Activated T-cell treated with anti-CD3 and anti-CD28 coated beads, Interleukin-2, amount 50 U/mL, for 24 hours (primary cell): ENCODE measurements at regions not wholly inside any gene's neighbourhood (a gene's known extent, or its start where the extent isn't known, plus 50 kb on each side); places are given as distances from the start of the nearest gene placed in this dataset.
"Not testable (repeated sequence)": the region's sequence is repeated elsewhere in the genome, so short reads cannot be mapped to it uniquely, and the experiment has no call there.

Source experiments
- DNase-seq: peaks from one replicate; pipeline ENCODE4 v3.0.0-alpha.2; 2020
- H3K27ac Mint-ChIP-seq: 2 replicates; pipeline ENCODE4 v1.8.0; 2020; ENCODE audit warnings: mild to moderate bottlenecking, mixed read lengths
- H3K27me3 Mint-ChIP-seq: 2 replicates; pipeline ENCODE4 v1.8.0; 2020; ENCODE audit warnings: mixed read lengths
- H3K36me3 Mint-ChIP-seq: 2 replicates; pipeline ENCODE4 v1.8.0; 2020; ENCODE audit warnings: low read depth, mixed read lengths
- H3K4me1 Mint-ChIP-seq: 2 replicates; pipeline ENCODE4 v1.8.0; 2020; ENCODE audit warnings: low read depth, mixed read lengths
- H3K4me3 Mint-ChIP-seq: 2 replicates; pipeline ENCODE4 v1.8.0; 2020; ENCODE audit warnings: mild to moderate bottlenecking, moderate library complexity, mixed read lengths
- H3K9me3 Mint-ChIP-seq: 2 replicates; pipeline ENCODE4 v1.8.0; 2020; ENCODE audit warnings: mixed read lengths

DNA sequence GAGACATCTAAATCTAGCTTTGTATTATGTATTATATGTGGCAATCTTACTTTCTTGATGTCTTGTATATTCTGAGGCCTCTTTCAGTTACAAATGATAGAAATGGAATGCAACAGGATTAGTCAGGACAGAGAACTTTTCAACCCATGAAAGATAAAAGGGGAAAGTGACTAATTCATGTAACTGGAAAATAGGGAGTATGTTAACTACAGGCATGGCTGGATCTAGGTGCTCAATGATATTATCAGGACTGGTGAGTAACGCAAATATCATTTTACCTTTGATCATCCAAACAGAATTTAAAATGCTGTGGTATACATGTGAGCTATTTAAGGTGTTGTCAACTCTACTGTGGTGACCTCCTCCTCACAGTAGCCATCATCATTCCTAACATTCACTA is 215.7 kb upstream of the GLRA1 start:
- H3K27me3 Mint-ChIP-seq = no peaks in the 10 kb centered on the region
- H3K27ac Mint-ChIP-seq = no peak overlapping the region
- H3K36me3 Mint-ChIP-seq = no peaks in the 10 kb centered on the region
- no peak overlapping the region for H3K4me3 Mint-ChIP-seq
- DNase-seq = no peak
- no peaks in the 10 kb centered on the region for H3K4me1 Mint-ChIP-seq
- no peaks in the 10 kb centered on the region for H3K9me3 Mint-ChIP-seq

DNA sequence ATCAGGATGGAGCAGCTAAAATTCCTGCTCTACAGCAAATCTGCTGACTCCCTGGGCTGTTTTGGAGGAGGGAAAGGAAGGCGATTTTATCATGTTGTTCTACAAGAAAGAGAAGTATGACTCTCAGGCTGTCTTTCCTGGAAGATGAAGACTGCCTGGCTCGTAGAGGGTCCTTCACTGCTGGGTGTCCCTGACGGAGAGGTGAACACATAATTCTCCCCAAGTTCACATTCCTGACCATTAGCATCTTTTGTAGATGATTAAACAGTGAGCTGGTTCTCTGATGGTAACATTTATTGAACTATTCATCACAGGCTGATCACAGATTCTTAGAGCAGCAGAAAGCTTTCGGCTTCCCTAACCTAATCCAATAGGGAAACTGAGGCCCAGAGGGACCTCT is 212.4 kb upstream of the GLRA1 start:
- no peaks in the 10 kb centered on the region for H3K4me1 Mint-ChIP-seq
- no peaks in the 10 kb centered on the region for H3K27me3 Mint-ChIP-seq
- no peaks in the 10 kb centered on the region for H3K36me3 Mint-ChIP-seq
- H3K9me3 Mint-ChIP-seq = no peaks in the 10 kb centered on the region
- no peak overlapping the region for H3K4me3 Mint-ChIP-seq
- H3K27ac Mint-ChIP-seq = no peak overlapping the region
- DNase-seq = no peak

DNA sequence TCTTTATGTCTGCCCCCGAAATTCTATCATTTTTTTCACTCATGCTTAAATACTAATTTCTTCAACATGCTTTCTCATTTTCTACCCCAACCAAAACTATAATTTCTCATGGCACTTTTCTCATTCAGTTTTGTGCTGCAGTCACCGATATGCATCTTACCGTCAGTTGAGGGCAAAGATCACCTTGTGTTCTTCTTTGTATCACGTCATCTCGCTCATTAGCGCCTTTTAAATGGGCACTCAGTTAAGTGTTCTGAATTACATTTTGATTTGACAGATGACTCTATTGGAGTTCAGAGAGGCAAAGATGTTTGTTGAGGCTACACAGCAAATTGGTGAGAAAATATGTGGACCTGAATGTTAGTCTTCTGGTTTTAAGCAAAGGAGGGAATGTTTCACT is 211.7 kb upstream of the GLRA1 start:
- no peak for DNase-seq
- Mint-ChIP-seq H3K36me3 (no peaks in the 10 kb centered on the region), H3K27ac (no peak overlapping the region), H3K9me3 (no peaks in the 10 kb centered on the region), H3K27me3 (no peaks in the 10 kb centered on the region), H3K4me1 (no peaks in the 10 kb centered on the region), H3K4me3 (no peak overlapping the region)

- no peak overlapping the region for H3K4me3 Mint-ChIP-seq
- no peak overlapping the region for H3K27ac Mint-ChIP-seq
- H3K4me1 Mint-ChIP-seq = no peaks in the 10 kb centered on the region
- no peaks in the 10 kb centered on the region for H3K9me3 Mint-ChIP-seq
- H3K36me3 Mint-ChIP-seq = no peaks in the 10 kb centered on the region
- DNase-seq = no peak
- H3K27me3 Mint-ChIP-seq = no peaks in the 10 kb centered on the region
Observed at GRCh38 chr5:152135827-152136226, 211.2 kb upstream of the GLRA1 start.

GRCh38 chr5:152125661-152126205 is 201.1 kb upstream of the GLRA1 start:
- no peaks in the 10 kb centered on the region for H3K27me3 Mint-ChIP-seq
- H3K9me3 Mint-ChIP-seq = no peaks in the 10 kb centered on the region
- no peak overlapping the region for H3K4me3 Mint-ChIP-seq
- no peak for DNase-seq
- no peaks in the 10 kb centered on the region for H3K36me3 Mint-ChIP-seq
- no peak overlapping the region for H3K27ac Mint-ChIP-seq
- H3K4me1 Mint-ChIP-seq = no peaks in the 10 kb centered on the region

- H3K4me3 Mint-ChIP-seq = no peak overlapping the region
- no peak for DNase-seq
- no peaks in the 10 kb centered on the region for H3K27me3 Mint-ChIP-seq
- H3K27ac Mint-ChIP-seq = no peak overlapping the region
- no peaks in the 10 kb centered on the region for H3K36me3 Mint-ChIP-seq
- no peaks in the 10 kb centered on the region for H3K4me1 Mint-ChIP-seq
- H3K9me3 Mint-ChIP-seq = no peaks in the 10 kb centered on the region
Observed at GRCh38 chr5:152124409-152125041, 199.9 kb upstream of the GLRA1 start.

- H3K27ac Mint-ChIP-seq = no peak overlapping the region
- peaks cover 4% of the 10 kb centered on the region for H3K9me3 Mint-ChIP-seq
- H3K4me1 Mint-ChIP-seq = peaks cover 4% of the 10 kb centered on the region
- H3K36me3 Mint-ChIP-seq = no peaks in the 10 kb centered on the region
- H3K27me3 Mint-ChIP-seq = peaks cover 12% of the 10 kb centered on the region
- no peak overlapping the region for H3K4me3 Mint-ChIP-seq
- DNase-seq = no peak
Observed at GRCh38 chr5:152118676-152119470, 194.2 kb upstream of the GLRA1 start.

- H3K4me3 Mint-ChIP-seq = no peak overlapping the region
- no peak for DNase-seq
- H3K4me1 Mint-ChIP-seq = peaks cover 9% of the 10 kb centered on the region
- no peak overlapping the region for H3K27ac Mint-ChIP-seq
- no peaks in the 10 kb centered on the region for H3K36me3 Mint-ChIP-seq
- H3K27me3 Mint-ChIP-seq = peaks cover 12% of the 10 kb centered on the region
- peaks cover 4% of the 10 kb centered on the region for H3K9me3 Mint-ChIP-seq
Observed at GRCh38 chr5:152116934-152117333, 192.3 kb upstream of the GLRA1 start.

DNA sequence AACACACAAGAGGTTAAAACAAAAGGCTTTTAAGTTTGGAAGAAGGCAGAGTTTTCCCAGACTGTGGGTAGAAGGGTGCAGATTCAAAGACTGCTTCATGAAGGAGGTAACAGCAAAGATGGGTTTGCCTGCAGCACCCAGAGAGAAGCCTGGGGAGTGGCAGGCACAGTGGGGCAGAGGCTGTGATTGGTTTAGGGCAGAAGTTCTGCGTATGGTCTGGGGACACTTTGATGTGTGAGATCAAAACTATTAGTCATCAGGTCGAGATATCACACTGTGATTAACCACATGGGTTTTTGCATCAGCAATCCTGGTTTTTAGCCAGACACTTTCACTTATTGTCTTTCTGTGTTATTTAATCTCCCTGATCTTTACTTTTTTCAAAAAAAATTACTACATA is 188.8 kb upstream of the GLRA1 start:
- H3K4me1 Mint-ChIP-seq = peaks cover 9% of the 10 kb centered on the region
- H3K36me3 Mint-ChIP-seq = no peaks in the 10 kb centered on the region
- no peak overlapping the region for H3K4me3 Mint-ChIP-seq
- H3K27me3 Mint-ChIP-seq = peaks cover 17% of the 10 kb centered on the region
- peaks cover 4% of the 10 kb centered on the region for H3K9me3 Mint-ChIP-seq
- no peak overlapping the region for H3K27ac Mint-ChIP-seq
- peak; percentile 39 for DNase-seq

GRCh38 chr5:152107220-152107619 is 182.6 kb upstream of the GLRA1 start:
- DNase-seq = no peak
- Mint-ChIP-seq H3K4me3 (no peak overlapping the region), H3K4me1 (no peaks in the 10 kb centered on the region), H3K36me3 (no peaks in the 10 kb centered on the region), H3K27me3 (peaks cover 9% of the 10 kb centered on the region), H3K9me3 (peaks cover 12% of the 10 kb centered on the region), H3K27ac (no peak overlapping the region)

DNA sequence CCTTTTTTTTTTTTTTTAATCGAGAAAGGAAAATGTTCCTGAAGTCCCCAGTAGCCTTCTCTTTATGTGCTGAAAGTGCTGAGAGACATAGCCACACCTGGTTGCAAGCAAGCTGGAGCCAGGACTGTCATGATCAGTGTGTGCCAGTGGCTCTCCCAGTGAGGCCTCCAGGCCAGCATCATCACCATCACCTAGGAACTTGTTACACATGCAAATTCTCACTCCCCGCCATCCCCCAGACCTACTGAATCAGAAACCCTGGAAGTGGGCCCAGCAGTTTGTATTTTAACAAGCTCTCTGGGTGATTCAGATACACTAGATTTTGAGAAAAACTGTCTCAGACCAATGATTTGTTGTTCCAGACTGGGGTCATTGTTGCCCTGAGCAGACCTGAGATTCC is 181.9 kb upstream of the GLRA1 start:
- H3K9me3 Mint-ChIP-seq = peaks cover 13% of the 10 kb centered on the region
- no peak overlapping the region for H3K27ac Mint-ChIP-seq
- H3K27me3 Mint-ChIP-seq = peaks cover 9% of the 10 kb centered on the region
- H3K36me3 Mint-ChIP-seq = no peaks in the 10 kb centered on the region
- no peak for DNase-seq
- H3K4me1 Mint-ChIP-seq = no peaks in the 10 kb centered on the region
- H3K4me3 Mint-ChIP-seq = no peak overlapping the region

- H3K4me1 Mint-ChIP-seq = no peaks in the 10 kb centered on the region
- no peak overlapping the region for H3K4me3 Mint-ChIP-seq
- no peak overlapping the region for H3K27ac Mint-ChIP-seq
- H3K27me3 Mint-ChIP-seq = peaks cover 4% of the 10 kb centered on the region
- DNase-seq = no peak
- H3K36me3 Mint-ChIP-seq = no peaks in the 10 kb centered on the region
- peaks cover 13% of the 10 kb centered on the region for H3K9me3 Mint-ChIP-seq
Observed at GRCh38 chr5:152105085-152105484, 180.4 kb upstream of the GLRA1 start.

- no peak overlapping the region for H3K27ac Mint-ChIP-seq
- no peak overlapping the region for H3K4me3 Mint-ChIP-seq
- H3K9me3 Mint-ChIP-seq = peaks cover 13% of the 10 kb centered on the region
- no peak for DNase-seq
- peaks cover 4% of the 10 kb centered on the region for H3K27me3 Mint-ChIP-seq
- no peaks in the 10 kb centered on the region for H3K4me1 Mint-ChIP-seq
- no peaks in the 10 kb centered on the region for H3K36me3 Mint-ChIP-seq
Observed at GRCh38 chr5:152104211-152104610, 179.6 kb upstream of the GLRA1 start.

- H3K9me3 Mint-ChIP-seq = peaks cover 13% of the 10 kb centered on the region
- H3K27ac Mint-ChIP-seq, H3K4me1 Mint-ChIP-seq, H3K36me3 Mint-ChIP-seq, H3K4me3 Mint-ChIP-seq, DNase-seq, H3K27me3 Mint-ChIP-seq: not testable (repeated sequence)
Observed at GRCh38 chr5:152102908-152103307, 178.3 kb upstream of the GLRA1 start.

DNA sequence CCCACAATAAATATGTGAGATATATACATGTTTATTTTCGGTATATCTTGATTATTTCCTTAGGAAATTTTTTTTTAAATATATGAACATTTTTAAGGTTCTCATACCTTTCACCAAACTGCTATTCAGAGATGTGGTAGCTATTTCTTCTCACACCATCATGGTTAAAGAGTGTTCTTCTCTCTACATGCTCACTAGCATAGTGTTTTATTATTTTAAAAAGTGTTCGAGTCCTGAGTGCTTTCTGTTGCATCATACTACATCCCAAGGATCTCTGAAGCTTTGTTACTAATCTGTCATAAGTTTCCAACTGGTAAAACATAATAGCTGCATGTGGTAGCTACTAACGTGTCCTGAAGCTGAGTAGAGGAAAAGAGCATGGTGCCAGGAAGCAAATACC is 177.4 kb upstream of the GLRA1 start:
- peaks cover 13% of the 10 kb centered on the region for H3K9me3 Mint-ChIP-seq
- peaks cover 4% of the 10 kb centered on the region for H3K27me3 Mint-ChIP-seq
- DNase-seq = no peak
- no peak overlapping the region for H3K27ac Mint-ChIP-seq
- H3K36me3 Mint-ChIP-seq = no peaks in the 10 kb centered on the region
- H3K4me1 Mint-ChIP-seq = peaks cover 4% of the 10 kb centered on the region
- no peak overlapping the region for H3K4me3 Mint-ChIP-seq
